B cell (primary cell): ENCODE measurements at regions not wholly inside any gene's neighbourhood (a gene's known extent, or its start where the extent isn't known, plus 50 kb on each side); places are given as distances from the start of the nearest gene placed in this dataset.
A peak's percentile ranks its signal among the peaks of the same experiment; 100 is the strongest.

Experiments used
- ATAC-seq: fragments of 200-7000 bp; cut with Tn5 transposase; one replicate; pipeline ENCODE4 v1.10.0; 2021; ENCODE audit warnings: low read depth, mild to moderate bottlenecking, moderate number of reproducible peaks, moderate library complexity
- CTCF ChIA-PET: fragments of 350-600 bp; sonication (Branson Sonifier 250); formaldehyde crosslinking; loops from one replicate; lab custom pipeline; 2021; ENCODE audit warnings: antibody characterized with exemption, inconsistent platforms; lab: Charles Lee
- POLR2A ChIA-PET: fragments of 350-600 bp; sonication (Branson Sonifier 250); formaldehyde crosslinking; loops from one replicate; lab custom pipeline; 2021; ENCODE audit warnings: antibody characterized with exemption; lab: Charles Lee
- DNase-seq: peaks from one replicate; pipeline ENCODE4 v3.0.0; 2013
- H2AFZ ChIP-seq: 2 replicates; pipeline ENCODE4 v1.6.1; 2012; ENCODE audit warnings: mild to moderate bottlenecking, low read depth, low read length; ENCODE audit not compliant: insufficient read depth, poor library complexity, severe bottlenecking
- H3K27ac ChIP-seq, 2 donors: 1 replicate in 1 of 2; 2 replicates in 1 of 2; pipeline ENCODE4 v1.5.1; 2012 to 2013; ENCODE audit warnings: low read length in 2 of 2, mild to moderate bottlenecking in 2 of 2, moderate library complexity in 1 of 2
- H3K27me3 ChIP-seq, 4 experiments: fragments of 200-600 bp in 1 of 4; sonication (generic) in 1 of 4; replicated peaks in 1 of 4; 1 replicate in 2 of 4; 2 replicates in 2 of 4; pipeline versions ENCODE4 v1.6.1 to v1.7.0; 2013 to 2016; ENCODE audit warnings: low read length in 3 of 4, mild to moderate bottlenecking in 2 of 4, mixed read lengths in 1 of 4, moderate library complexity in 1 of 4; ENCODE audit not compliant: insufficient read depth in 4 of 4, control insufficient read depth in 3 of 4; ENCODE audit errors: control extremely low read depth in 1 of 4
- H3K36me3 ChIP-seq, 2 experiments: replicated peaks in 1 of 2; 1 replicate in 1 of 2; 2 replicates in 1 of 2; pipeline versions ENCODE4 v1.6.1 to v1.7.1; 2013; ENCODE audit warnings: low read length in 1 of 2; ENCODE audit not compliant: insufficient read depth in 2 of 2, control insufficient read depth in 1 of 2; ENCODE audit errors: control extremely low read depth in 1 of 2, extremely low read depth in 1 of 2
- H3K4me1 ChIP-seq, 2 donors: fragments of 200-600 bp in 1 of 2; sonication (generic) in 1 of 2; 1 replicate in 1 of 2; 2 replicates in 1 of 2; pipeline versions ENCODE4 v1.5.1 to v1.6.1; 2013 to 2017; ENCODE audit warnings: low read length in 2 of 2; ENCODE audit not compliant: control insufficient read depth in 2 of 2, insufficient read depth in 2 of 2
- H3K4me2 ChIP-seq: replicated peaks from 2 replicates; pipeline ENCODE3; 2012; ENCODE audit warnings: mild to moderate bottlenecking, low read depth, low read length; ENCODE audit not compliant: poor library complexity, severe bottlenecking
- H3K4me3 ChIP-seq, 5 experiments: fragments of 200-600 bp in 1 of 5; sonication (generic) in 1 of 5; 1 replicate in 3 of 5; 2 replicates in 2 of 5; pipeline versions ENCODE4 v1.5.1 to v1.7.0; 2011 to 2016; ENCODE audit warnings: low read length in 4 of 5, mild to moderate bottlenecking in 4 of 5, low read depth in 2 of 5, control low read depth in 1 of 5, moderate library complexity in 1 of 5; ENCODE audit not compliant: insufficient read depth in 1 of 5; ENCODE audit errors: control extremely low read depth in 1 of 5, extremely low read depth in 1 of 5
- H3K79me2 ChIP-seq: fragments of 200-600 bp; sonication (generic); one replicate; pipeline ENCODE4 v1.6.0; 2016; ENCODE audit warnings: low read length; ENCODE audit not compliant: control insufficient read depth, insufficient read depth
- H3K9ac ChIP-seq: fragments of 200-600 bp; sonication (generic); 2 replicates; pipeline ENCODE4 v1.6.1; 2017; ENCODE audit warnings: mild to moderate bottlenecking, low read length, moderate library complexity
- H3K9me3 ChIP-seq, 3 donors: one replicate each; pipeline versions ENCODE4 v1.6.1 to v1.7.1; 2013; ENCODE audit warnings: low read length in 2 of 3; ENCODE audit not compliant: control insufficient read depth in 2 of 3, insufficient read depth in 1 of 3; ENCODE audit errors: control extremely low read depth in 1 of 3
- H4K20me1 ChIP-seq: 2 replicates; pipeline ENCODE4 v1.6.0; 2012; ENCODE audit warnings: mild to moderate bottlenecking, low read length; ENCODE audit not compliant: insufficient read depth, control insufficient read depth, poor library complexity, severe bottlenecking
- H3K27ac Mint-ChIP-seq: one replicate; pipeline ENCODE4 v1.8.0; 2021; ENCODE audit warnings: mixed read lengths
- H3K27me3 Mint-ChIP-seq: one replicate; pipeline ENCODE4 v1.8.0; 2021; ENCODE audit warnings: mixed read lengths
- H3K4me1 Mint-ChIP-seq: one replicate; pipeline ENCODE4 v1.8.0; 2021; ENCODE audit warnings: mixed read lengths
- H3K4me3 Mint-ChIP-seq: one replicate; pipeline ENCODE4 v1.8.0; 2021; ENCODE audit warnings: mixed read lengths
- H3K9me3 Mint-ChIP-seq: one replicate; pipeline ENCODE4 v1.8.0; 2022; ENCODE audit warnings: mixed read lengths; ENCODE audit not compliant: insufficient read depth
- EZH2 ChIP-seq: IDR thresholded peaks from 2 replicates; pipeline ENCODE4 v1.6.1; 2012; ENCODE audit warnings: borderline replicate concordance, low read depth, mild to moderate bottlenecking, moderate library complexity, low read length; ENCODE audit not compliant: insufficient read depth, poor library complexity, severe bottlenecking
- WGBS: methylation state at CpG from one replicate; pipeline ENCODE4 v1.1.5; 2013; ENCODE audit warnings: missing lambda C conversion rate; ENCODE audit not compliant: insufficient coverage; 5-methylcytosine and 5-hydroxymethylcytosine counted together
- intact Hi-C: fragments of 100-400 bp; cut with micrococcal nuclease; formaldehyde crosslinking; loops from one replicate; pipeline ENCODE4 v1.10.0; 2022
- TF ChIP-seq, protein P1 (sequence below): fragments of 200-600 bp; IDR thresholded peaks from one replicate; pipeline ENCODE4 v1.8.0; 2022; ENCODE audit warnings: antibody characterized with exemption, mild to moderate bottlenecking

DNA sequence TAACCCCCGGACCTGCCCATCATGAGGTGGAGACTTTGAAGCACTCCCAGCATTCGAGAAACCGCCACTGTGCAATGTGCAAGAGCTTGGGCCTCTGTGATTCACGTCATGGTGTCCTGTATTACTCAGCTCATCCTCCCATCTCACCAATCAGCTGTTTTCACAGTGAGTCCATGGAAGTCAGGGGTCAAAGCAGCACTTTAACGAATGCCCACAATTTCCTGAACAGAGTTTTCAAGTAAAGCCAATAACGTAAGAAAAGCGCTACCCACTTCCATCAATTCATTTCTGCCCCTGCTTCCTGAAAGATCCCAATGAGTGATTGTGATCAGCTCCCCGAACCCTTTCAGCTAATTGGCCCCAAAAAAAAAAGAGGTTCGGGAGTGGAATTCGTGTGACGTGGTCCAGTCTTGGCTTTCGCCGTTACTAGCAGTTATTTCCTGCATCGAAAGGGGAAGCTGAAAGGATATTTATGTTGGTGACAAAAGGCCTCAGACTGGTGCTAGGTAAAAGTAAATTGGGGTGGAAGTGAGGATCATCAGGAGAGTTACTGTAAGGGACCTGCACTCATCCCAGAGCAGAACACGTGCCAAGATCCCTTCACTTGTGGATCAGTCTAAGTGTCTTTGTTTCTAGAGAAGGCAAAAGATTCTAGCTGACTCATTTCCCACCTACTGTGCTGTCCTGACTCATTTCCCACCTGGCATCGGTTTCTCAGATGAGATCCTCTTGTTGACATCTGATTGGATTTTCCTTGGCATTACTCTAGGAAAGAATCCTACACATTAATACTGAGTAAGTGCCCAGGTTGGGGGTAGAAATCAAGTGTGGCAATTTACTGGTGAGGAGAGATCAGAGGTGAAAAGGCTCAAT, 136.7 kb upstream of the NUDT7 start:
- no peak for ATAC-seq
- Mint-ChIP-seq H3K4me3 (no peak overlapping the region), H3K9me3 (no peaks in the 10 kb centered on the region), H3K27ac (no peak overlapping the region), H3K27me3 (peaks cover 24% of the 10 kb centered on the region), H3K4me1 (no peaks in the 10 kb centered on the region)
- 33% methylated on average over 15 of the region's 16 CpGs for WGBS
- POLR2A ChIA-PET, result no interaction called here
- DNase-seq, result no peak
- Histone ChIP-seq H3K4me1 (no peaks in the 10 kb centered on the region), H3K4me2 (no peak overlapping the region), H3K9me3 (no peaks in the 10 kb centered on the region), H2AFZ (peak overlapping the region; percentile 32), H3K27me3 (peaks cover 0 to 18% (median 4%) of the 10 kb centered on the region in 4 experiments), H3K4me3 (no peak overlapping the region), H3K27ac (no peak overlapping the region), H3K36me3 (no peaks in the 10 kb centered on the region), H3K79me2 (no peaks in the 10 kb centered on the region), H4K20me1 (no peaks in the 10 kb centered on the region), H3K9ac (no peak overlapping the region)
- CTCF ChIA-PET, result interaction anchor here (0.6 to 8.0 kb wide), 6 partner anchors 14 to 386 kb away, joined by 3 to 142 read pairs (median 4); no protein-coding TSS in a partner anchor
- TF ChIP-seq EZH2, result no peak
- intact Hi-C loops, result no loop called here

DNA sequence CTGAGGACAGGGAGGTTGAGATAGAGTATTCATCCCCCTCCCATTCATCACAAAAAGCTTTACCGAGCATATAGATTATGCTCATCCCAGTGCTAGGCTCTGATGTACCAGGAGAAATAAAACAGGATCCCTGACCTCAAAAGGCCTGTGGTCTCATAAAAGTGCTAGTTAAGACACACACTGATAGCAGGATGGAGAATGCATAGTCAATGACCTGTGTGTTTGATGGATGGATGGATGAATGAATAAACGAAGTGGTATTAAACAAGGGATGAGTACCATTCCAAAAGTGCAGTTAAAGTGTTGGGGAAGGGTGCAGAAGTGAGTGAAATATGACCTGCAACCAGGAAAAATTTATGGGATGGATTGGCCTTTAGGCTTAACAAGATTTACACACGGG, 133.9 kb upstream of the NUDT7 start:
- H3K4me1 Mint-ChIP-seq, result no peaks in the 10 kb centered on the region
- no peak overlapping the region for H3K4me3 Mint-ChIP-seq
- Histone ChIP-seq H3K9me3 (no peaks in the 10 kb centered on the region), H3K9ac (no peak overlapping the region), H3K4me3 (no peak overlapping the region), H3K27me3 (peaks cover 0 to 11% (median 4%) of the 10 kb centered on the region in 4 experiments), H3K79me2 (no peaks in the 10 kb centered on the region), H3K27ac (no peak overlapping the region), H4K20me1 (no peaks in the 10 kb centered on the region), H3K36me3 (no peaks in the 10 kb centered on the region), H2AFZ (no peak overlapping the region), H3K4me1 (no peaks in the 10 kb centered on the region), H3K4me2 (no peak overlapping the region)
- no peaks in the 10 kb centered on the region for H3K9me3 Mint-ChIP-seq
- ChIA-PET POLR2A (no interaction called here), CTCF (no interaction called here)
- WGBS, result 81% methylated on average over 2 of the region's 3 CpGs
- intact Hi-C loops, result no loop called here
- no peak overlapping the region for H3K27ac Mint-ChIP-seq
- H3K27me3 Mint-ChIP-seq, result peaks cover 19% of the 10 kb centered on the region
- no peak for TF ChIP-seq EZH2
- TF ChIP-seq, protein P1, sequence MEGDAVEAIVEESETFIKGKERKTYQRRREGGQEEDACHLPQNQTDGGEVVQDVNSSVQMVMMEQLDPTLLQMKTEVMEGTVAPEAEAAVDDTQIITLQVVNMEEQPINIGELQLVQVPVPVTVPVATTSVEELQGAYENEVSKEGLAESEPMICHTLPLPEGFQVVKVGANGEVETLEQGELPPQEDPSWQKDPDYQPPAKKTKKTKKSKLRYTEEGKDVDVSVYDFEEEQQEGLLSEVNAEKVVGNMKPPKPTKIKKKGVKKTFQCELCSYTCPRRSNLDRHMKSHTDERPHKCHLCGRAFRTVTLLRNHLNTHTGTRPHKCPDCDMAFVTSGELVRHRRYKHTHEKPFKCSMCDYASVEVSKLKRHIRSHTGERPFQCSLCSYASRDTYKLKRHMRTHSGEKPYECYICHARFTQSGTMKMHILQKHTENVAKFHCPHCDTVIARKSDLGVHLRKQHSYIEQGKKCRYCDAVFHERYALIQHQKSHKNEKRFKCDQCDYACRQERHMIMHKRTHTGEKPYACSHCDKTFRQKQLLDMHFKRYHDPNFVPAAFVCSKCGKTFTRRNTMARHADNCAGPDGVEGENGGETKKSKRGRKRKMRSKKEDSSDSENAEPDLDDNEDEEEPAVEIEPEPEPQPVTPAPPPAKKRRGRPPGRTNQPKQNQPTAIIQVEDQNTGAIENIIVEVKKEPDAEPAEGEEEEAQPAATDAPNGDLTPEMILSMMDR, result no peak
- DNase-seq, result no peak
- ATAC-seq, result no peak
